ENCODE measurements at regions not wholly inside any gene's neighbourhood (a gene's known extent, or its start where the extent isn't known, plus 50 kb on each side); places are given as distances from the start of the nearest gene placed in this dataset.

DNA sequence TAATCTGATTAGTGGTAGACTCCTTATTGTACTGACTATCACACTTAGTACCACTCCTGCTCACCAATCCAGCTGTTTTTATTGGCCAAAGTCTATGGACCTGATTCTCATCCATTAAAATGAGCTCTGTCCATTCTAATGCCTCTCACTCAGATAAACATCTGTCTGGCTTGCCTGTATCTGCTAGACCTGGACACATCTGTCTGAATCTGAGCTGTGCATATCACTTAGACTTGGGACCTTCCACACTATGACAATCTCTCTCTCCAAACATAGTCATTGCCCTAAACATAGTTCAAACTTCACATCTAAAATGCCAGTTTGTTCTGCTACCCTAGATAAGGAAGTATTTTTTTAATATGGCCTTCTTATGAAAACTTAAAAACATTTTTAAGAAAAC lies 92.6 kb downstream of the CENPW start:
- TF ChIP-seq, protein P1, sequence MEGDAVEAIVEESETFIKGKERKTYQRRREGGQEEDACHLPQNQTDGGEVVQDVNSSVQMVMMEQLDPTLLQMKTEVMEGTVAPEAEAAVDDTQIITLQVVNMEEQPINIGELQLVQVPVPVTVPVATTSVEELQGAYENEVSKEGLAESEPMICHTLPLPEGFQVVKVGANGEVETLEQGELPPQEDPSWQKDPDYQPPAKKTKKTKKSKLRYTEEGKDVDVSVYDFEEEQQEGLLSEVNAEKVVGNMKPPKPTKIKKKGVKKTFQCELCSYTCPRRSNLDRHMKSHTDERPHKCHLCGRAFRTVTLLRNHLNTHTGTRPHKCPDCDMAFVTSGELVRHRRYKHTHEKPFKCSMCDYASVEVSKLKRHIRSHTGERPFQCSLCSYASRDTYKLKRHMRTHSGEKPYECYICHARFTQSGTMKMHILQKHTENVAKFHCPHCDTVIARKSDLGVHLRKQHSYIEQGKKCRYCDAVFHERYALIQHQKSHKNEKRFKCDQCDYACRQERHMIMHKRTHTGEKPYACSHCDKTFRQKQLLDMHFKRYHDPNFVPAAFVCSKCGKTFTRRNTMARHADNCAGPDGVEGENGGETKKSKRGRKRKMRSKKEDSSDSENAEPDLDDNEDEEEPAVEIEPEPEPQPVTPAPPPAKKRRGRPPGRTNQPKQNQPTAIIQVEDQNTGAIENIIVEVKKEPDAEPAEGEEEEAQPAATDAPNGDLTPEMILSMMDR (IDR thresholded peaks at IDR 0.05): no peak
- no peak for TF ChIP-seq ZFX (IDR thresholded peaks at IDR 0.05; ENCODE audit: borderline replicate concordance)
